ENCODE measurements at regions not wholly inside any gene's neighbourhood (a gene's known extent, or its start where the extent isn't known, plus 50 kb on each side); places are given as distances from the start of the nearest gene placed in this dataset.
A peak's percentile ranks its signal among the peaks of the same experiment; 100 is the strongest.

GRCh38 chr3:178300441-178300959, 235.7 kb upstream of the KCNMB2 start:
- no peak for DNase-seq

- no peak for DNase-seq
Observed at GRCh38 chr3:178302966-178303930, 233.0 kb upstream of the KCNMB2 start.

DNA sequence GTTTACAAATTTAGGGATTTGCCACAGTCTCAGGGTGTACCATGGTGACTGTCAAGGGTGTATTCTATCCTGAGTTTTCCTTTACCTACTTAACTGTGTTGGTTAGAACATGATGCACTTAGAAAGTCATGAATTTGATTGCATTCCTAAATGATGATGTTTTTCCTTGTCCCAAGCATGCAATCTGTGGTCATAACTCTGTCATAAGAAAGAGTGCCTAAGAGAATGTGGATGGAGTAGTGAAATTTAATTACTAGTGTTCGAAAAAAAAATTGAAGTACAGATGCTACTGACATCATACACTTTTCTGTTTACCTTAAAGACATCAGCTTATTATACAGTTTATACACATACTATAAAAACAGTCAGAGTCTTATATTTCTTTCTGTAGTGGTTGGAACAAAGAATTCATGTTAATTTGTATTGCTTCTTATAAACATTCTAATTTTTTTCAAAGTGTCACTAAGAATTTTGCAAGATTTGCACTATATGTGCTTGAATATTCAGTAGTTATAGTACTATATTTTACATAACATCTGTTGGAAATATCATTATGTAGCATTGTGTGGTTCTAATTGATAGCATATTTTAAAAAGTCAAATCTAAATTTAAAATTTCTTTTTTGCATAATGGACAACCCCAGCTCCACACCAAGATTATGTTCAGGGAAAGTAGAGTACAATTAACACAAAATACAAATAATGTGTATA, 231.3 kb upstream of the KCNMB2 start:
- no peak for DNase-seq

DNA sequence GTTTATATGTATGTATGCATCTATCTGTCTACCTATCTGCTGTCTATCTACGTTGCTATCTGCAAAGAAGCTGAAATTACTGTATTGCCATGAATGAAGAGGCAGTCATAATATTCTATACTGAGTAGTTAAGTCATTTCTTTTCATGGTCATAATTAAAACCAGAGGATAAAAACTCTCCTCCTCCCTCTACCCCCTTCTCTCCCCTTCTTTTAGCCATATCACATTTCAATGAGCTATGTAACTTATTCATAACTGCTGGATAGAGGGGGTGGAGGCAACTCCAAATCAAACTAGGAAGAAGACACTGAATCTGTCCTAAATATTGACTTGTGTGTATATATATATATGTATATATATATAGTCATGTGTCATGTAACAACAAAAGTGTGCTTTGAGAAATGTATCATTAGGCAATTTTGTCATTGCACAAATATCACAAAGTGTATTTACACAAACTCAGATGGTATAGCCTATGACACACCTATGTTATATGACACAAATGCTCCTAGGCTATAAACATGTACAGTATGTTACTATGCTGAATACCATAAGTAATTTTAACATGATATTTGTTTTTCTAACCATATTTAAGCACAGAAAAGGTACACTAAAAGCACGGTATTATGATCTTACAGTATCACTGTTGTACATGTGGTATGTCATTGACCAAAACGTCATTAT, 229.7 kb upstream of the KCNMB2 start:
- DNase-seq, result no peak

GRCh38 chr3:178308771-178309170, 227.5 kb upstream of the KCNMB2 start:
- no peak for DNase-seq

DNA sequence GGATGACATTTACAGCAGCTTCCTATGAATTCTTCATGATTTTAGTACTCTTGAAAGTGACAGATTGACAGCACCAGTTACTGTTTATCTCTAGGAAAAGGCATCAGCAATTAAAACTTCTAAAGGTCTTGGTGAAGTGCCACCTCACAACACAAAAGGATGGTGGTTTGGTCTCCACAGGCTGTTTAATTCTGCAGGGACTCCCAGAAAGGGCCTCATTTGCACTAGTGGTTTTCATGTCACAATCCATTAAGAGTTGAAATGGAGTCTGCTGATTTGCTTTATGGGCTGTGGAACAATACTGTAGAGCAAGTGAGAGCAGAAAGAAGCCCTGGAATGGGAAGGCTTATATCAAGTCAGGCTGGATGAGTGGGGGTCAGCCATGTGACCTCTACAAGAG, 225.3 kb upstream of the KCNMB2 start:
- DNase-seq, result no peak

GRCh38 chr3:178313716-178314115, 222.5 kb upstream of the KCNMB2 start:
- DNase-seq, result no peak

- no peak for DNase-seq
Observed at GRCh38 chr3:178318340-178318739, 217.9 kb upstream of the KCNMB2 start.

DNA sequence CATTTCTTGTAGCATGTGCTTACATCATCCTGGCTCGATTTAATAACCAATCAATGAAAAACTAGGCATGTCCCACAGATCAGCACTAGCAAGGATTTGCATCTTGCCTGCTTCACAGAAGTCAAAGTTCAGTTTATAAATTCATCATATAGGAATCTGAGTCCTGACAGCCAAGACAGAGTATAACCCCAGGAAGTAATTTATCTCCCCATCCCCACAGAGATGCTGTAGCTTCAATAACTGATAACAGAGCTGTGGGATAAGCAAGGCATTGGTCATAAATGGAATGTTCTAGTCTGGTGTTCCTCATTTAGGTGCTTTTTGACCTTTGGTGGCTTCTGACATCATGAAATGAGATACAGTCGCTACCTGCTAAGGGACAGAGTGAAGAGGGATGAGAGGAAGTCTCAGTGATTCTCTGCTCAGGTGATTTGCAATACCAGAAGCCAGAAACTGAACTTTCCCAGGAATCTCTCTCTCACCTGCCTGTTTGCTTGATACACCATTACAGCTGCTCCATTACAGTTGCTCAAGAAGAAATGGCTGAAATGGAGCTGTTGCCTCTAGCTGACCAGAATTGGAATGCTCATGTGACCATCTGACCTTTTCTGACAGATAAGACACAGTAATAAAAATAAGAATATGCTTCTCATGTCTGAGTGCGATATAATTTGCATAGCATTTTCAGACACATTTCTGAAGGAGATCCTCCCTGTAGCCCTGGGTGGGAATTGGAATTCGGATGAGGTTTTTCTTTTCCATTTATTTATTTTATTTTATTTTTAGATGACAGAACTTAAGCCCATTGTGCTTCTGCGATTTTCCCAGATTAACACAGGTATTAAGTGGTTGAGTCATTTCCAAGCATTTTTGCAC, 217.1 kb upstream of the KCNMB2 start:
- DNase-seq, result peak; percentile 8

DNA sequence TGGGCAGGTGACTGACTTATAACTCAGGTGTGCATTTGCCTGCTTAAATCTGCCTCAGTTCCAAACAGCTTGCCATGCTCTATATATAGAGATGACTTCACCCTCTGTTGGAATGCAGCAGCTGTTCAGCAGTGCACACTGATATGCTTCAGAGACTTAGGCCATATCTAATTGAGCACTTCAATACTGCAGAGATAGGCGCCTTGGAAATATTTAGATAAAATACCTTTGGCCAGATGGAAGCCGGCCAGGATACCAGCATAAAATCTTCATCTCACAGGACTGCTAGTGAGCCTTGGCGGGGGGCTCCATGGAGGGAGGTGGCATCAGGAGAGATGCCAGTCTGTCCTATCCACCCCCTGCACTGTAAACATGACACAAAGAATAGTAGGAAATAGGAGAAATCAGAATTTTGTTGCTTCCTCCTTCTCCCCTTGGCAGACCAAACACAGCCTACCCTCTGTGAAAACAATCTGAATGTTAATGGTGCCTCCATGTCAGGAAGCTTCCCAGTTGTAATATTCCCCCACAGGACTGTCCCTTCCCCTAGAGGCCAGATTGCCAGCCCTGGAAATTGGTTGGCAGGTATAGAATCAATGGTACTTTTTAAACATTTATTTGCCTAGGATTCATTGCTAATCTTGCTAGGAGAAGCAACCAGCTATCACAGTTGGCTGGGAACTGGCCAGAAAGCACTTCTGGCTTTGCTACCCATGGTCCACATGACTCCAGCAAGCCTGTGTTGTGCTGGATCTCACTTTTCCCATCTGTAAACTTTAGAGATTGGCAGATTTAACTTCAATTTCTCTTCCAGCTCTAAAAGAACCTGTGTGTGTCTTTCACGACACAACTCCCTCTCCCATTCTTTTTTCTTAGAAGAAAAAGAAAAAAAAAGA, 215.5 kb upstream of the KCNMB2 start:
- peak; percentile 91 for DNase-seq

DNA sequence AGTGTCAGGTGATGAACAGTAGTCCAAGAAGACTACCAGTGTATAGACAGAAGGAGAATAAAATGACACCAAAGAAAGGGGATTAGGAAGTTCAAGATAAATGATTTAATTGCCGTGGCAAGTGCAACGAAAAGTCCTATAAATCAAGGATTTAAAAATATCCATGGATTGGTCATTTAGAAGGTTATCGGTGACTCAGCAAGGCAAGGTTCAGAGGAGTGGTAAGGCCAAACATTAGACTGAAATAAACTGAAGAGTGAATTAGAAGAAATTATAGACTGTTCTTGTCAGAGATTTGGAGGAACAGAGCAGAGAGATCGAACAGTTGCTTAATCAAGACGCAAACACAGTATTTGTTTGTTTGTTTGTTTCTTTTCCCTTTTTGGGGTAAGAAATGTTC, 211.9 kb upstream of the KCNMB2 start:
- no peak for DNase-seq

DNA sequence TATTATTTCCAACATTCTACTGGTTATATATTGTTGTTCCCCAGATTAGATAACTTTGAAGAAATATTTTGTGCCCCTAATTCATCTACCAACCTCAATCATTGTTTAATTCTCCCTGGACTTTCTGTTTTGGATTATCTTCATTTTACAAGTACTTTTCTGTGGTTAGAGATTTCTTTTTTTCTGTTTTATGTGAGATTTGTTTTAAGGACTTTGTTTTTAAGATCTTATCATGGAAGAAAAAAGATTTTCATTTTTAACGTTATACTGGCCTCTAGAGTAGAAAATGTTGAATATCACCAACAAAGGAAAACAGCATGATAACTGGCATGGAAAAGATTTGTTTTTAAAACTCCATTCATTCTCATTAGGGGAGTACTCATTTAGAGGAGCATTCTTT, 210.9 kb upstream of the KCNMB2 start:
- peak; percentile 54 for DNase-seq

DNA sequence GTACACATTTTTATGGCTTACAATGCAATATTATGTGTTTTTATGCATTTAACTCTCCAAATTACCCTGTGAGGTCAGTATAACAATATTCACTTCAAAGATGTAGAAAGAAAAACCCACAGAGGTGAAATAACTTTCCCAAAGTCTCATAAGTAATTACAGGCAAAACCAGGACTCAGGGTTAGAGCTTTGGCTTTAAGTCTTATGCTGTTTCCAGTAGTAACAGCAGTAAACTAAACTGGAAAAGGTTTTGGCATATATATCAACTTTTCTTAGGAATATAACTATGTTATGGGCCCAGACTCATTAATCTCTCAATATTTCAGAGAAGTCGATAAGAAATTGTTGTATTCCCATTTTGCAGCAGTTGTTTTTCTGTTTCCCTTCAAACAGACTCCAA, 206.3 kb upstream of the KCNMB2 start:
- no peak for DNase-seq

GRCh38 chr3:178334239-178334638, 202.0 kb upstream of the KCNMB2 start:
- no peak for DNase-seq

DNA sequence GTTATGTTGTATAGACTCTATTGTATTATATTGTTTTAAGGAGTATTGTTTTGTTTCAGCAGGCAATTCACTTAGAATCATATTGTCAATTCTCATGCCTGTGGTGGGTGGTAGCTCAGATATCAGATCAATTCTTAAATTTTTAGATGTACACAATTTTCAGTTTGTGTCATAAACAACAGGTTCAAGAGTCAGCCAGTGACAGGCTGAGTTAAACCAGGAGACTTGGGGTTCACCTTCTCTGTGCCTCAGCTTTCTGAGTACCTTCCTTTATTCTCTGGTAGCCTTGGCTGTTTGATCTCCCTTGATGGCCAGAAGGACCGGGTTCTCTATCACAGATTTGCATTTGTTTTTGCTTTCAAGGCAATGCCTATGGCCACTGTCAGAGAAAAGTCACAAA, 199.9 kb upstream of the KCNMB2 start:
- DNase-seq, result no peak

- DNase-seq, result no peak
Observed at GRCh38 chr3:178340506-178340905, 195.7 kb upstream of the KCNMB2 start.

DNA sequence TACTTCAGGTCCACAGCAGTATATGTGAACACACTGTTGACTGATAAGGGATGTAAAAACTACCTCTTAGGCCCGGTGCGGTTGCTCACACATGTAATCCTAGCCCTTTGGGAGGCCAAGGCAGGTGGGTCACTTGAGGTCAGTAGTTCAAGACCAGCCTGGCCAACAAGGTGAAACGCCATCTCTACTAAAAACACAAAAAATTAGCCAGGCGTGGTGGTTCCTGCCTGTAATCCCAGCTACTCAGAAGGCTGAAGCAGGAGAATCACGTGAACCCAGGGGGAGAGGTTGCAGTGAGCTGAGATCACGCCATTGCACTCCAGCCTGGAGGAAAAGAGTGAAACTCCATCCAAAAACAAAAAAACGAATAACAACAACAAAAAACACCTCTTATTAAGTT, 194.6 kb upstream of the KCNMB2 start:
- DNase-seq, result no peak

- no peak for DNase-seq
Observed at GRCh38 chr3:178342111-178342510, 194.1 kb upstream of the KCNMB2 start.

GRCh38 chr3:178343433-178344038, 192.7 kb upstream of the KCNMB2 start:
- no peak for DNase-seq

- no peak for DNase-seq
Observed at GRCh38 chr3:178345944-178346343, 190.3 kb upstream of the KCNMB2 start.

Measured in DMS53 (cell line).